ENCODE measurements at regions not wholly inside any gene's neighbourhood (a gene's known extent, or its start where the extent isn't known, plus 50 kb on each side); places are given as distances from the start of the nearest gene placed in this dataset.

DNA sequence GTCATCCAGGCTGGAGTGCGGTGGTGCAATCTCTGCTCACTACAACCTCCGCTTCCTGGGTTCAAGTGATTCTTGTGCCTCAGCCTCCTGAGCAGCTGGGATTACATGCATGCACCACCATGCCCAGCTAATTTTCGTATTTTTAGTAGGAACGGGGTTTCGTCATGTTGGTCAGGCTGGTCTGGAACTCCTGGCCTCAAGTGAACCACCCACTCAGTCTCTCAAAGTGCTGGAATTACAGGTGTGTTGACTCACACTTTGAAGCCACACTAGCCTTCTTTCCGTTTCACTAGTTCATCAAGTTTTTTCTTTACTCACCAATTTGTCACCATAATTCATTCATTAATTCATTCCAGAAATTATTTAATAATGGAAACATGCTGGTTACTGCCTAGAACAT lies 298.4 kb upstream of the MTNR1B start (continued):
- TF ChIP-seq YY1 (IDR thresholded peaks at IDR 0.05; ENCODE audit: low read depth) (no peak), FOXJ3 (CRISPR knock-in tag; IDR thresholded peaks at IDR 0.05) (no peak), TEAD4 (IDR thresholded peaks at IDR 0.05; ENCODE audit: borderline replicate concordance, insufficient read depth) (no peak), GABPA (IDR thresholded peaks at IDR 0.05; ENCODE audit: low read depth) (no peak), RFX5 (IDR thresholded peaks at IDR 0.05; ENCODE audit: low read length) (no peak)
- TF ChIP-seq, protein P1, sequence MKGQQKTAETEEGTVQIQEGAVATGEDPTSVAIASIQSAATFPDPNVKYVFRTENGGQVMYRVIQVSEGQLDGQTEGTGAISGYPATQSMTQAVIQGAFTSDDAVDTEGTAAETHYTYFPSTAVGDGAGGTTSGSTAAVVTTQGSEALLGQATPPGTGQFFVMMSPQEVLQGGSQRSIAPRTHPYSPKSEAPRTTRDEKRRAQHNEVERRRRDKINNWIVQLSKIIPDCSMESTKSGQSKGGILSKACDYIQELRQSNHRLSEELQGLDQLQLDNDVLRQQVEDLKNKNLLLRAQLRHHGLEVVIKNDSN (IDR thresholded peaks at IDR 0.05; ENCODE audit: borderline replicate concordance, low read depth), result no peak
- TF ChIP-seq, protein P2, sequence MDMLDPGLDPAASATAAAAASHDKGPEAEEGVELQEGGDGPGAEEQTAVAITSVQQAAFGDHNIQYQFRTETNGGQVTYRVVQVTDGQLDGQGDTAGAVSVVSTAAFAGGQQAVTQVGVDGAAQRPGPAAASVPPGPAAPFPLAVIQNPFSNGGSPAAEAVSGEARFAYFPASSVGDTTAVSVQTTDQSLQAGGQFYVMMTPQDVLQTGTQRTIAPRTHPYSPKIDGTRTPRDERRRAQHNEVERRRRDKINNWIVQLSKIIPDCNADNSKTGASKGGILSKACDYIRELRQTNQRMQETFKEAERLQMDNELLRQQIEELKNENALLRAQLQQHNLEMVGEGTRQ (IDR thresholded peaks at IDR 0.05; ENCODE audit: borderline replicate concordance, low read depth, low read length), result no peak
- TF ChIP-seq, protein P3, sequence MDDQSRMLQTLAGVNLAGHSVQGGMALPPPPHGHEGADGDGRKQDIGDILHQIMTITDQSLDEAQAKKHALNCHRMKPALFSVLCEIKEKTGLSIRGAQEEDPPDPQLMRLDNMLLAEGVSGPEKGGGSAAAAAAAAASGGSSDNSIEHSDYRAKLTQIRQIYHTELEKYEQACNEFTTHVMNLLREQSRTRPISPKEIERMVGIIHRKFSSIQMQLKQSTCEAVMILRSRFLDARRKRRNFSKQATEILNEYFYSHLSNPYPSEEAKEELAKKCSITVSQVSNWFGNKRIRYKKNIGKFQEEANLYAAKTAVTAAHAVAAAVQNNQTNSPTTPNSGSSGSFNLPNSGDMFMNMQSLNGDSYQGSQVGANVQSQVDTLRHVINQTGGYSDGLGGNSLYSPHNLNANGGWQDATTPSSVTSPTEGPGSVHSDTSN (IDR thresholded peaks at IDR 0.05), result no peak

DNA sequence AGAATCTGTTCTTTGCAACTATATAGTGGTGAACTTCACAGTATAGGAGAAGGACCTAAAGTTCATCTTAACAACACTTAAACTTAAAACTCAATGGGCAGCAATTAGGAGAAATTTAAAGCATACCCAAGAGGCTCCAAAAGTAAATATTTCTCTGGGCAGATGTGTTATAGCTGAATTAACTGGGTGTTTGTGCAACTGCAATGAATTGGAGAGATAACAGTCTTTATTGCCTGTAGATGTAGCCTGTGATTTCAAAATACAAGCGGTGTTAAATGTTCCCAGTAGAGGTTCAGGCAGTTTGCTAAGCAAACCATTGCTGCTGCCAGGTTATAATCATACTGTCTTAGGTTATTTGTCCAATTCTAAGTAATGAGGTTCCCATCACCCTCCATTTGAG lies 294.1 kb upstream of the MTNR1B start:
- no peak overlapping the region for H3K4me2 ChIP-seq
- POLR2A ChIA-PET, result no interaction called here

More for the DNA sequence above, 294.1 kb upstream of the MTNR1B start:
- Histone ChIP-seq H3K9me2 (no peaks in the 10 kb centered on the region), H3K36me3 (replicated peaks in 1 of 2; ENCODE audit: control insufficient read depth in 1 of 2, insufficient read depth in 2 of 2, low read length in 1 of 2) (peaks cover 0 to 4% of the 10 kb centered on the region in 2 experiments), H3K9ac (no peak overlapping the region), H3F3A (replicated peaks; ENCODE audit: insufficient read depth) (peaks cover 3% of the 10 kb centered on the region), H3K4me3 (ENCODE audit: low read depth in 2 of 2, low read length in 1 of 2) (no peak overlapping the region), H4K20me1 (ENCODE audit: insufficient read depth) (no peaks in the 10 kb centered on the region), H3K27ac (ENCODE audit: low read depth in 2 of 2, low read length in 1 of 2) (no peak overlapping the region), H3K4me1 (ENCODE audit: control insufficient read depth in 1 of 2, insufficient read depth in 2 of 2, low read depth in 1 of 2, low read length in 1 of 2) (peaks cover 0 to 2% of the 10 kb centered on the region in 2 experiments; a peak in 2 of 4 replicates), H3K9me3 (no peaks in the 10 kb centered on the region), H3K79me2 (ENCODE audit: insufficient read depth) (no peaks in the 10 kb centered on the region), H2AFZ (ENCODE audit: low read depth) (no peak overlapping the region), H3K27me3 (ENCODE audit: insufficient read depth) (no peaks in the 10 kb centered on the region)
- DNase-seq, result no peak
- 33% methylated on average over 1 of the region's 1 CpG for WGBS (ENCODE audit: low lambda C conversion rate)
- TF ChIP-seq CHD2 (IDR thresholded peaks at IDR 0.05; ENCODE audit: low read length, partially characterized antibody) (no peak), GATA2 (CRISPR knock-in tag; IDR thresholded peaks at IDR 0.05) (no peak), RCOR1 (IDR thresholded peaks at IDR 0.05; ENCODE audit: low read length) (no peak)
- TF ChIP-seq, protein P4, sequence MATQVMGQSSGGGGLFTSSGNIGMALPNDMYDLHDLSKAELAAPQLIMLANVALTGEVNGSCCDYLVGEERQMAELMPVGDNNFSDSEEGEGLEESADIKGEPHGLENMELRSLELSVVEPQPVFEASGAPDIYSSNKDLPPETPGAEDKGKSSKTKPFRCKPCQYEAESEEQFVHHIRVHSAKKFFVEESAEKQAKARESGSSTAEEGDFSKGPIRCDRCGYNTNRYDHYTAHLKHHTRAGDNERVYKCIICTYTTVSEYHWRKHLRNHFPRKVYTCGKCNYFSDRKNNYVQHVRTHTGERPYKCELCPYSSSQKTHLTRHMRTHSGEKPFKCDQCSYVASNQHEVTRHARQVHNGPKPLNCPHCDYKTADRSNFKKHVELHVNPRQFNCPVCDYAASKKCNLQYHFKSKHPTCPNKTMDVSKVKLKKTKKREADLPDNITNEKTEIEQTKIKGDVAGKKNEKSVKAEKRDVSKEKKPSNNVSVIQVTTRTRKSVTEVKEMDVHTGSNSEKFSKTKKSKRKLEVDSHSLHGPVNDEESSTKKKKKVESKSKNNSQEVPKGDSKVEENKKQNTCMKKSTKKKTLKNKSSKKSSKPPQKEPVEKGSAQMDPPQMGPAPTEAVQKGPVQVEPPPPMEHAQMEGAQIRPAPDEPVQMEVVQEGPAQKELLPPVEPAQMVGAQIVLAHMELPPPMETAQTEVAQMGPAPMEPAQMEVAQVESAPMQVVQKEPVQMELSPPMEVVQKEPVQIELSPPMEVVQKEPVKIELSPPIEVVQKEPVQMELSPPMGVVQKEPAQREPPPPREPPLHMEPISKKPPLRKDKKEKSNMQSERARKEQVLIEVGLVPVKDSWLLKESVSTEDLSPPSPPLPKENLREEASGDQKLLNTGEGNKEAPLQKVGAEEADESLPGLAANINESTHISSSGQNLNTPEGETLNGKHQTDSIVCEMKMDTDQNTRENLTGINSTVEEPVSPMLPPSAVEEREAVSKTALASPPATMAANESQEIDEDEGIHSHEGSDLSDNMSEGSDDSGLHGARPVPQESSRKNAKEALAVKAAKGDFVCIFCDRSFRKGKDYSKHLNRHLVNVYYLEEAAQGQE (IDR thresholded peaks at IDR 0.05; ENCODE audit: low read depth, low read length), result no peak
- CTCF ChIA-PET, result no interaction called here

Measured in SK-N-SH (cell line).